ENCODE measurements at regions not wholly inside any gene's neighbourhood (a gene's known extent, or its start where the extent isn't known, plus 50 kb on each side); places are given as distances from the start of the nearest gene placed in this dataset.

DNA sequence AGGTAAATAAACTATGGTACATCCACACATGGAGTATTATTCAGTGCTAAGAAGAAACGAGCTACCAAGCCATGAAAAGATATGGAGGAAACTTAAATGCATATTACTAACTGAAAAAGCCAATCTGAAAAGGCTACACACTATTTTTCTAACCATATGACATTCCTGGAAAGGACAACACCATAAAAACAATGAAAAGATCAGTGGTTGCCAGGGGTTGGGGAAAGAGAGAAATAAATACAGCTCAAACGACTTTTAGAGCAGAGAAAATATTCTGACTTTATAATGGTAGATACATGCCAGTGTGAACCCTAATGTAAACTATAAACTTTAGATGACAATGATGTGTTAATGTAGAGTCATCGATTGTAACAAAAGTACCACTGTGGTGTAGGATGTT is 225.9 kb upstream of the BTBD3 start:
- ChIA-PET POLR2A (ENCODE audit: unreplicated experiment) (no interaction called here), CTCF (interaction anchor here (1.8 kb wide), 1 partner anchor 321 kb away, joined by 3 read pairs; no protein-coding TSS in a partner anchor)
- Histone ChIP-seq H2AFZ (replicated peaks; ENCODE audit: low read length, poor library complexity) (no peak overlapping the region), H3K14ac (replicated peaks; ENCODE audit: low read depth, low read length) (no peak overlapping the region), H3K4me1 (ENCODE audit: control insufficient read depth, insufficient read depth, low read length) (no peaks in the 10 kb centered on the region), H3K9me3 (ENCODE audit: control insufficient read depth, insufficient read depth, low read length) (no peaks in the 10 kb centered on the region), H4K91ac (ENCODE audit: insufficient read depth, low read depth, low read length) (no peak overlapping the region), H3K79me1 (ENCODE audit: low read depth in 1 of 2, low read length in 2 of 2) (no peaks in the 10 kb centered on the region), H2BK15ac (ENCODE audit: low read depth, low read length) (no peak overlapping the region), H3K4ac (ENCODE audit: low read depth, low read length) (no peak overlapping the region), H3K56ac (ENCODE audit: extremely low read depth, insufficient read depth, low read length) (no peak overlapping the region), H4K20me1 (ENCODE audit: insufficient read depth, low read length) (no peaks in the 10 kb centered on the region), H4K8ac (ENCODE audit: low read depth in 2 of 2, low read length in 2 of 2) (no peak overlapping the region), H2AK5ac (ENCODE audit: low read depth, low read length) (no peak overlapping the region), H3K23ac (ENCODE audit: low read depth, low read length) (no peak overlapping the region), H2AK9ac (replicated peaks; ENCODE audit: low read depth, low read length, poor library complexity) (no peak overlapping the region), H3K27me3 (ENCODE audit: control insufficient read depth, insufficient read depth, low read length) (peaks cover 2% of the 10 kb centered on the region), H3K9ac (ENCODE audit: low read depth, low read length) (no peak overlapping the region), H3K27ac (ENCODE audit: insufficient read depth, low read length) (no peak overlapping the region), H2BK120ac (ENCODE audit: low read depth, low read length) (no peak overlapping the region), H3K4me2 (ENCODE audit: low read depth, low read length) (no peak overlapping the region), H4K5ac (ENCODE audit: low read depth, low read length) (no peak overlapping the region), H3K4me3 (ENCODE audit: insufficient read depth, low read depth, low read length) (no peak overlapping the region), H2BK20ac (ENCODE audit: low read depth, low read length) (no peak overlapping the region), H3K18ac (ENCODE audit: low read depth, low read length) (no peak overlapping the region), H3K36me3 (ENCODE audit: control insufficient read depth, insufficient read depth, low read length) (no peaks in the 10 kb centered on the region), H2BK5ac (ENCODE audit: low read depth, low read length, poor library complexity, severe bottlenecking) (no peak overlapping the region), H3K9me1 (ENCODE audit: insufficient read depth, low read length) (no peaks in the 10 kb centered on the region)
- WGBS, 2 experiments (ENCODE audit: extremely low coverage in 2 of 2, insufficient read length in 1 of 2), result no CpG with 5 or more reads among the region's 3 CpGs
- TF ChIP-seq USF2 (IDR thresholded peaks at IDR 0.05; ENCODE audit: low read depth, low read length) (no peak), MXI1 (IDR thresholded peaks at IDR 0.05; ENCODE audit: borderline replicate concordance, low read depth, low read length) (no peak), CEBPB (IDR thresholded peaks at IDR 0.05; ENCODE audit: low read depth, low read length) (no peak), RFX5 (IDR thresholded peaks at IDR 0.05; ENCODE audit: low read depth, low read length) (no peak), RCOR1 (IDR thresholded peaks at IDR 0.05; ENCODE audit: insufficient replicate concordance, low read length) (no peak), NFE2L2 (IDR thresholded peaks at IDR 0.05; ENCODE audit: low read depth, low read length) (no peak), CTCF (conservative IDR thresholded peaks at IDR 0.05; ENCODE audit: low read depth, low read length) (no peak), MAFK (IDR thresholded peaks at IDR 0.05; ENCODE audit: low read depth, low read length) (no peak)
- intact Hi-C loops (cut with micrococcal nuclease) (no loop called here), in situ Hi-C loops (cut with MboI; ENCODE audit: low sequenced_read_pairs) (no loop called here), dilution Hi-C loops (cut with HindIII; ENCODE audit: low sequenced_read_pairs, unreplicated experiment) (no loop called here)
- BruUV-seq (replicated peaks), result no TSS peak
- no peak for ATAC-seq (ENCODE audit: low read depth)
- no peak for DNase-seq
